Mesenchymal stem cell (in vitro differentiated cells and primary cell): ENCODE measurements at regions not wholly inside any gene's neighbourhood (a gene's known extent, or its start where the extent isn't known, plus 50 kb on each side); places are given as distances from the start of the nearest gene placed in this dataset.
A peak's percentile ranks its signal among the peaks of the same experiment; 100 is the strongest.
"Not testable (repeated sequence)": the region's sequence is repeated elsewhere in the genome, so short reads cannot be mapped to it uniquely, and the experiment has no call there.

Experiments used
- DNase-seq: peaks from one replicate; pipeline ENCODE4 v3.0.0-alpha.2; 2013
- H2AFZ ChIP-seq: one replicate; pipeline ENCODE4 v1.6.1; 2013; ENCODE audit warnings: low read depth, mild to moderate bottlenecking, control low read depth, inconsistent platforms, low read length, moderate library complexity
- H2AK5ac ChIP-seq: 2 replicates; pipeline ENCODE4 v1.6.1; 2013; ENCODE audit warnings: low read length, moderate library complexity, mild to moderate bottlenecking, inconsistent platforms; ENCODE audit not compliant: severe bottlenecking
- H2BK120ac ChIP-seq: one replicate; pipeline ENCODE4 v1.6.1; 2013; ENCODE audit warnings: low read depth, mild to moderate bottlenecking, inconsistent platforms, low read length, moderate library complexity
- H2BK12ac ChIP-seq, 2 experiments: one replicate each; pipeline ENCODE4 v1.6.1; 2013; ENCODE audit warnings: inconsistent platforms in 2 of 2, low read length in 2 of 2, mild to moderate bottlenecking in 2 of 2, moderate library complexity in 2 of 2, control low read depth in 1 of 2
- H2BK15ac ChIP-seq: one replicate; pipeline ENCODE4 v1.6.1; 2013; ENCODE audit warnings: mild to moderate bottlenecking, low read depth, inconsistent platforms; ENCODE audit not compliant: poor library complexity, severe bottlenecking
- H2BK5ac ChIP-seq: 2 replicates; pipeline ENCODE4 v1.6.1; 2013; ENCODE audit warnings: low read depth, mild to moderate bottlenecking, low read length, control low read depth, inconsistent platforms; ENCODE audit not compliant: poor library complexity, severe bottlenecking
- H3K14ac ChIP-seq, 2 experiments: one replicate each; pipeline ENCODE4 v1.6.1; 2013; ENCODE audit warnings: inconsistent platforms in 2 of 2, low read length in 2 of 2, control low read depth in 1 of 2, mild to moderate bottlenecking in 1 of 2, moderate library complexity in 1 of 2
- H3K18ac ChIP-seq, 2 experiments: one replicate each; pipeline ENCODE4 v1.6.1; 2013; ENCODE audit warnings: inconsistent platforms in 2 of 2, low read length in 2 of 2, control low read depth in 1 of 2, low read depth in 1 of 2, mild to moderate bottlenecking in 1 of 2
- H3K23ac ChIP-seq, 2 experiments: one replicate each; pipeline ENCODE4 v1.6.1; 2013; ENCODE audit warnings: inconsistent platforms in 2 of 2, low read length in 2 of 2, mild to moderate bottlenecking in 2 of 2, moderate library complexity in 2 of 2, control low read depth in 1 of 2
- H3K27ac ChIP-seq: 2 replicates; pipeline ENCODE4 v1.5.1; 2013; ENCODE audit warnings: mild to moderate bottlenecking, moderate library complexity, low read length, control low read depth, inconsistent platforms; ENCODE audit not compliant: poor library complexity, severe bottlenecking
- H3K27me3 ChIP-seq, 2 experiments: 2 replicates each; pipeline versions ENCODE4 v1.6.1 to v1.7.0; 2013; ENCODE audit warnings: low read length in 2 of 2, mild to moderate bottlenecking in 2 of 2, moderate library complexity in 2 of 2, control low read depth in 1 of 2, inconsistent platforms in 1 of 2; ENCODE audit not compliant: control insufficient read depth in 1 of 2, insufficient read depth in 1 of 2
- H3K36me3 ChIP-seq, 2 experiments: 2 replicates each; pipeline versions ENCODE4 v1.6.1 to v1.7.0; 2013; ENCODE audit warnings: low read length in 2 of 2, control low read depth in 1 of 2, inconsistent platforms in 1 of 2, low read depth in 1 of 2, mild to moderate bottlenecking in 1 of 2; ENCODE audit not compliant: insufficient read depth in 2 of 2, control insufficient read depth in 1 of 2
- H3K4ac ChIP-seq, 2 experiments: one replicate each; pipeline ENCODE4 v1.6.1; 2013; ENCODE audit warnings: inconsistent platforms in 2 of 2, low read length in 2 of 2, mild to moderate bottlenecking in 2 of 2, moderate library complexity in 2 of 2, control low read depth in 1 of 2, low read depth in 1 of 2
- H3K4me1 ChIP-seq: 2 replicates; pipeline ENCODE4 v1.6.1; 2013; ENCODE audit warnings: low read depth, low read length, control low read depth; ENCODE audit not compliant: control insufficient read depth, insufficient read depth
- H3K4me2 ChIP-seq: 2 replicates; pipeline ENCODE4 v1.6.1; 2013; ENCODE audit warnings: low read length, mild to moderate bottlenecking, inconsistent platforms; ENCODE audit not compliant: poor library complexity, severe bottlenecking
- H3K4me3 ChIP-seq, 2 experiments: 2 replicates each; pipeline versions ENCODE4 v1.5.1 to v1.7.0; 2013; ENCODE audit warnings: low read length in 2 of 2, mild to moderate bottlenecking in 2 of 2, control low read depth in 1 of 2, low read depth in 1 of 2; ENCODE audit not compliant: insufficient read depth in 1 of 2
- H3K79me1 ChIP-seq: replicated peaks from 2 replicates; pipeline ENCODE4 v1.6.1; 2013; ENCODE audit warnings: mild to moderate bottlenecking, control low read depth, low read length, inconsistent platforms; ENCODE audit not compliant: poor library complexity, severe bottlenecking
- H3K9ac ChIP-seq: 2 replicates; pipeline ENCODE4 v1.7.0; 2013; ENCODE audit warnings: mild to moderate bottlenecking, low read length, moderate library complexity
- H3K9me3 ChIP-seq: 2 replicates; pipeline ENCODE4 v1.7.0; 2013; ENCODE audit warnings: mild to moderate bottlenecking, low read length; ENCODE audit not compliant: control insufficient read depth
- H4K8ac ChIP-seq: one replicate; pipeline ENCODE4 v1.6.1; 2013; ENCODE audit warnings: inconsistent platforms, mild to moderate bottlenecking, low read length, moderate library complexity
- H4K91ac ChIP-seq: one replicate; pipeline ENCODE4 v1.6.1; 2013; ENCODE audit warnings: mild to moderate bottlenecking, low read length, inconsistent platforms
- WGBS: methylation state at CpG from one replicate; pipeline ENCODE4 v1.1.7; 2013; ENCODE audit warnings: mixed read lengths; 5-methylcytosine and 5-hydroxymethylcytosine counted together

GRCh38 chr1:170426596-170426995 is 105.4 kb upstream of the GORAB start:
- H3K27ac ChIP-seq = no peak overlapping the region

GRCh38 chr1:170427002-170427401 is 105.0 kb upstream of the GORAB start:
- not testable (repeated sequence) for H2BK5ac ChIP-seq, H3K79me1 ChIP-seq, H4K91ac ChIP-seq, H3K27me3 ChIP-seq, H3K9me3 ChIP-seq, H3K36me3 ChIP-seq, H2AFZ ChIP-seq, H3K9ac ChIP-seq, H2BK12ac ChIP-seq, H3K27ac ChIP-seq, H3K4me2 ChIP-seq, H2BK120ac ChIP-seq, H3K23ac ChIP-seq, H3K18ac ChIP-seq, H2AK5ac ChIP-seq, H3K4ac ChIP-seq, H3K4me3 ChIP-seq, H4K8ac ChIP-seq, DNase-seq, H3K14ac ChIP-seq, H3K4me1 ChIP-seq, H2BK15ac ChIP-seq
- WGBS = 50% methylated on average over 1 of the region's 1 CpG

More at GRCh38 chr1:170426596-170426995, 105.4 kb upstream of the GORAB start:
- Histone ChIP-seq H2AK5ac (no peak overlapping the region), H4K8ac (no peak overlapping the region), H3K79me1 (no peaks in the 10 kb centered on the region), H3K9me3 (no peaks in the 10 kb centered on the region), H3K9ac (no peak overlapping the region), H3K27me3 (no peaks in the 10 kb centered on the region), H3K4me3 (no peak overlapping the region), H2AFZ (no peak overlapping the region), H2BK120ac (no peak overlapping the region), H3K4me1 (no peaks in the 10 kb centered on the region), H3K14ac (no peak overlapping the region), H4K91ac (no peak overlapping the region), H3K4ac (no peak overlapping the region), H3K4me2 (no peak overlapping the region), H2BK5ac (no peak overlapping the region), H2BK15ac (no peak overlapping the region), H2BK12ac (no peak overlapping the region), H3K23ac (no peak overlapping the region), H3K36me3 (no peaks in the 10 kb centered on the region), H3K18ac (no peak overlapping the region)
- 31% methylated on average over 5 of the region's 5 CpGs for WGBS
- no peak for DNase-seq

GRCh38 chr1:170436928-170437327 is 95.0 kb upstream of the GORAB start:
- H3K4me2 ChIP-seq = no peak overlapping the region
- no peak overlapping the region for H3K23ac ChIP-seq
- H3K79me1 ChIP-seq = no peaks in the 10 kb centered on the region
- no peak overlapping the region for H4K91ac ChIP-seq
- H4K8ac ChIP-seq = no peak overlapping the region
- H2BK120ac ChIP-seq = no peak overlapping the region
- no peak overlapping the region for H2BK12ac ChIP-seq
- H3K14ac ChIP-seq = no peak overlapping the region
- H2AFZ ChIP-seq = no peak overlapping the region
- WGBS = 80% methylated on average over 2 of the region's 3 CpGs
- H3K36me3 ChIP-seq = peaks cover 0 to 4% of the 10 kb centered on the region in 2 experiments
- H3K9ac ChIP-seq = no peak overlapping the region
- no peak overlapping the region for H3K4me3 ChIP-seq
- no peaks in the 10 kb centered on the region for H3K4me1 ChIP-seq
- H3K18ac ChIP-seq = no peak overlapping the region
- no peak overlapping the region for H2AK5ac ChIP-seq
- H2BK15ac ChIP-seq = no peak overlapping the region
- H3K9me3 ChIP-seq = peaks cover 20% of the 10 kb centered on the region
- H3K4ac ChIP-seq = no peak overlapping the region
- H3K27ac ChIP-seq = no peak overlapping the region
- no peak for DNase-seq
- no peaks in the 10 kb centered on the region for H3K27me3 ChIP-seq
- H2BK5ac ChIP-seq = no peak overlapping the region

GRCh38 chr1:170445096-170445495 is 86.9 kb upstream of the GORAB start:
- Histone ChIP-seq H2BK15ac (no peak overlapping the region), H3K79me1 (no peaks in the 10 kb centered on the region), H3K18ac (no peak overlapping the region), H2BK5ac (no peak overlapping the region), H3K36me3 (no peaks in the 10 kb centered on the region), H2BK120ac (no peak overlapping the region), H2AFZ (no peak overlapping the region), H3K27me3 (no peaks in the 10 kb centered on the region), H3K9me3 (peaks cover 13% of the 10 kb centered on the region), H3K23ac (no peak overlapping the region), H4K8ac (no peak overlapping the region), H3K14ac (no peak overlapping the region), H3K4me2 (no peak overlapping the region), H2AK5ac (no peak overlapping the region), H3K4me1 (no peaks in the 10 kb centered on the region), H3K9ac (peak overlapping the region; percentile 81), H4K91ac (no peak overlapping the region), H2BK12ac (no peak overlapping the region), H3K27ac (no peak overlapping the region), H3K4ac (no peak overlapping the region), H3K4me3 (no peak overlapping the region)
- 65% methylated on average over 2 of the region's 3 CpGs for WGBS
- peak; percentile 23 for DNase-seq
